ENCODE measurements at regions not wholly inside any gene's neighbourhood (a gene's known extent, or its start where the extent isn't known, plus 50 kb on each side); places are given as distances from the start of the nearest gene placed in this dataset.

DNA sequence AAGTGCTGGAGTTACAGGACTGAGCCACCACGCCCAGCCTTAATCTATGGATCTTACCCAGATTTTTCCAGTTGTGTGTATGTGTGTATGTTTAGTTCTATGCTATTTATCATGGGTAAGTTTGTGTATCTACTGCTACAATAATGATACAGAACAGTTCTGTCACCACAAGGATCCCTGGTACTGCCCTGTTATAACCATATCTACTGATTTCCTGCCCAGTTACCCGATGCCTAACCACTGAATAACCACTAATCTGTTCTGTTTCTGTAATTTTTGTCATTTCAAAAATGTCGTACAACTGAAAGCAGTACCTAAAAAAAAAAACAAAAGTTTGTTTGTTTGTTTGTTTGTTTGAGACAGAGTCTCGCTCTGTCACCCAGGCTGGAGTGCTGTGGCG lies 123.7 kb upstream of the RAP2B start:
- H3K4me3 ChIP-seq (ENCODE audit: low read depth, low read length): no peak overlapping the region
- TF ChIP-seq, protein P1, sequence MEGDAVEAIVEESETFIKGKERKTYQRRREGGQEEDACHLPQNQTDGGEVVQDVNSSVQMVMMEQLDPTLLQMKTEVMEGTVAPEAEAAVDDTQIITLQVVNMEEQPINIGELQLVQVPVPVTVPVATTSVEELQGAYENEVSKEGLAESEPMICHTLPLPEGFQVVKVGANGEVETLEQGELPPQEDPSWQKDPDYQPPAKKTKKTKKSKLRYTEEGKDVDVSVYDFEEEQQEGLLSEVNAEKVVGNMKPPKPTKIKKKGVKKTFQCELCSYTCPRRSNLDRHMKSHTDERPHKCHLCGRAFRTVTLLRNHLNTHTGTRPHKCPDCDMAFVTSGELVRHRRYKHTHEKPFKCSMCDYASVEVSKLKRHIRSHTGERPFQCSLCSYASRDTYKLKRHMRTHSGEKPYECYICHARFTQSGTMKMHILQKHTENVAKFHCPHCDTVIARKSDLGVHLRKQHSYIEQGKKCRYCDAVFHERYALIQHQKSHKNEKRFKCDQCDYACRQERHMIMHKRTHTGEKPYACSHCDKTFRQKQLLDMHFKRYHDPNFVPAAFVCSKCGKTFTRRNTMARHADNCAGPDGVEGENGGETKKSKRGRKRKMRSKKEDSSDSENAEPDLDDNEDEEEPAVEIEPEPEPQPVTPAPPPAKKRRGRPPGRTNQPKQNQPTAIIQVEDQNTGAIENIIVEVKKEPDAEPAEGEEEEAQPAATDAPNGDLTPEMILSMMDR (IDR thresholded peaks at IDR 0.05; ENCODE audit: low read depth, low read length, missing control alignments): no peak
- DNase-seq (ENCODE audit: low read depth): no peak

DNA sequence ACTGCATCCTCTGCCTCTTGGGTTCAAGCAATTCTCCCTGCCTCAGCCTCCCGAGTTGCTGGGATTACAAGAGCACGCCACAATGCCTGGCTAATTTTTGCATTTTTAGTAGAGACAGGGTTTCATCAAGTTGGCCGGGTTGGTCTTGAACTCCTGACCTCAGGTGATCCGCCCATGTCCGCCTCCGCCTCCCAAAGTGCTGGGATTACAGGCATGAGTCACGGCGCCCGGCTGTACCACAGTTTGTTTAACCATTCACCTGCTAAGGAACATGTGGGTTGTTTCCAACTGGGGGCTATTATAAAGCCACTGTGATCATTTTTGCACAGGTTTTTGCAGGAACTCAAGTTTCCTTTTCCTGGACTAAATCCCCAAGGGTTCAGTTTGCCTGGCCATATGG lies 123.2 kb upstream of the RAP2B start:
- TF ChIP-seq, protein P1 (IDR thresholded peaks at IDR 0.05; ENCODE audit: low read depth, low read length, missing control alignments): no peak
- H3K4me3 ChIP-seq (ENCODE audit: low read depth, low read length): no peak overlapping the region
- no peak for DNase-seq (ENCODE audit: low read depth)

GRCh38 chr3:153041181-153041580 lies 120.8 kb upstream of the RAP2B start:
- no peak overlapping the region for H3K4me3 ChIP-seq (ENCODE audit: low read depth, low read length)
- TF ChIP-seq, protein P1 (IDR thresholded peaks at IDR 0.05; ENCODE audit: low read depth, low read length, missing control alignments): no peak
- no peak for DNase-seq (ENCODE audit: low read depth)

GRCh38 chr3:153042088-153042487 lies 119.9 kb upstream of the RAP2B start:
- DNase-seq (ENCODE audit: low read depth): no peak
- TF ChIP-seq, protein P1 (IDR thresholded peaks at IDR 0.05; ENCODE audit: low read depth, low read length, missing control alignments): no peak
- no peak overlapping the region for H3K4me3 ChIP-seq (ENCODE audit: low read depth, low read length)

DNA sequence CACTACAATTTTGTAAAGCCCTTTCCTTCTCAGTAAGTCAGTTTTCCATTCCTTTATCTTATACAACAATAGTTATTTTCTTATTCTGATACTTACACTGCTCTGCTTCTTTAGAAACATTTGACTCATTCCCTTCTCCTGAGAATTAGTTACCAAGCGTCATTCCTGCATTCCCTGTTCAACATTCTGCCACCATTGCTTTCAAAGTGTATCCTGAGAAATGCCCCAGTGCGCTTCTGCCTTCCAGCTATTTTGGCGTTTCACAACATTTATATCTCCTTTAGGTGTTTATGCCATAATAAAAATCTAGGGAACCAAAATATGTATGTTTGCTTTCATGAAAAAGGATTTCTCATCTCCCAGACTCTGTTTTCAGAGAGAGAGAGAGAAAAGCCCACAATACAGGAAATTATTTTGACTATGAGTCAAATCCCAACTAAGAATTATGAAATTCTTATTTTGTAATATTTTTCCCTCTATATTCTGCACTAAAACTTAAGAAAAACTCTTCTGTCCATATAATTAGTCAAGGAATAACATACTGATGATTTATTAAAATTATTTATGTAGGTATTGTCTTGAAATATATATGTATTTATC lies 118.2 kb upstream of the RAP2B start:
- DNase-seq (ENCODE audit: low read depth): no peak
- H3K4me3 ChIP-seq (ENCODE audit: low read depth, low read length): no peak overlapping the region
- TF ChIP-seq, protein P1 (IDR thresholded peaks at IDR 0.05; ENCODE audit: low read depth, low read length, missing control alignments): no peak

- H3K4me3 ChIP-seq (ENCODE audit: low read depth, low read length): no peak overlapping the region
- TF ChIP-seq, protein P1 (IDR thresholded peaks at IDR 0.05; ENCODE audit: low read depth, low read length, missing control alignments): no peak
- no peak for DNase-seq (ENCODE audit: low read depth)
Observed at GRCh38 chr3:153045150-153045549, 116.9 kb upstream of the RAP2B start.

DNA sequence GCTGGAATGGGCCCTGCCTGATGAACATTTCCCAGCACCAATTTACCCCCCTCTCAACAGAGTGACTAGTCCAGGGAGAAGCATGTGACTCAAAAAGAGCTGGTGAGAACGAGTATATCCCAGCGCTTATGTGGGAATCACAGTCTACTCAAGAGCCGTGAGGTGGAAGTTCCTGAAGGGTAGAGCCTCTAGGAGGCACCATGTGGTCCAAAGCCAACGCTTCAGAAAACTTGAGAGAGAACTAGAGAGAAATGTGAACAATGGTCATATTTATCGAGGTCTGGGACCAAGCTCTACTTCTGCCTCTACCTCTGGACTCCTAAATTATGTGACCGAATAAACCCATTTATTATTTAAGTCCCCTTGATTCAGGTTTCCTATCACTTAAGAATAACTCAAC lies 111.0 kb upstream of the RAP2B start:
- H3K4me3 ChIP-seq (ENCODE audit: low read depth, low read length): no peak overlapping the region
- DNase-seq (ENCODE audit: low read depth): no peak

More for the DNA sequence above, 111.0 kb upstream of the RAP2B start:
- TF ChIP-seq, protein P1 (IDR thresholded peaks at IDR 0.05; ENCODE audit: low read depth, low read length, missing control alignments): no peak
